Esophagus muscularis mucosa (tissue), 4 donors: ENCODE measurements at regions not wholly inside any gene's neighbourhood (a gene's known extent, or its start where the extent isn't known, plus 50 kb on each side); places are given as distances from the start of the nearest gene placed in this dataset.

Experiments used
- DNase-seq: peaks from one replicate; pipeline ENCODE4 v3.0.0-alpha.2; 2017; ENCODE audit errors: extremely low spot score
- H3K27ac ChIP-seq, 4 donors: fragments of 200-600 bp; sonication (generic); replicated peaks in 1 of 4; 1 replicate in 3 of 4; 2 replicates in 1 of 4; pipeline ENCODE4 v1.5.1; 2016 to 2019; ENCODE audit warnings: mild to moderate bottlenecking in 1 of 4
- H3K27me3 ChIP-seq, 4 donors: fragments of 200-600 bp; sonication (generic); one replicate each; pipeline versions ENCODE4 v1.5.1 to v1.6.0; 2016 to 2019
- H3K36me3 ChIP-seq, 4 donors: fragments of 200-600 bp; sonication (generic); one replicate each; pipeline ENCODE4 v1.5.1; 2016 to 2019
- H3K4me1 ChIP-seq, 4 donors: fragments of 200-600 bp; sonication (generic); one replicate each; pipeline ENCODE4 v1.5.1; 2016 to 2019
- H3K4me3 ChIP-seq, 4 donors: fragments of 200-600 bp; sonication (generic); 1 replicate in 2 of 4; 2 replicates in 2 of 4; pipeline ENCODE4 v1.5.1; 2016 to 2019; ENCODE audit warnings: mild to moderate bottlenecking in 4 of 4, moderate library complexity in 1 of 4
- H3K9me3 ChIP-seq, 4 donors: fragments of 200-600 bp; sonication (generic); 1 replicate in 3 of 4; 2 replicates in 1 of 4; pipeline ENCODE4 v1.5.1; 2016 to 2019
- EP300 ChIP-seq: sonication (generic); formaldehyde crosslinking; IDR thresholded peaks from one replicate; pipeline ENCODE4 v1.6.1; 2017; ENCODE audit warnings: antibody characterized with exemption
- POLR2A ChIP-seq: fragments of 450-650 bp; IDR thresholded peaks from one replicate; pipeline ENCODE4 v1.6.1; 2017; ENCODE audit warnings: antibody characterized with exemption, moderate library complexity, mild to moderate bottlenecking, low read depth
- POLR2AphosphoS5 ChIP-seq, 2 donors: sonication (generic); formaldehyde crosslinking; IDR thresholded peaks; one replicate each; pipeline ENCODE4 v1.6.1; 2017; ENCODE audit warnings: antibody characterized with exemption in 2 of 2
- WGBS: methylation state at CpG from one replicate; pipeline ENCODE4 v1.1.5; 2018; 5-methylcytosine and 5-hydroxymethylcytosine counted together
- intact Hi-C: fragments of 100-400 bp; cut with DNase I; formaldehyde crosslinking; loops from one replicate; pipeline ENCODE4 v1.15.1; 2023
- TF ChIP-seq, protein P1 (sequence below), 3 experiments: fragments of 200-600 bp in 2 of 3; fragments of 450-650 bp in 1 of 3; sonication (generic) in 2 of 3; IDR thresholded peaks; one replicate each; pipeline ENCODE4 v1.5.1; 2017 to 2019; ENCODE audit warnings: antibody characterized with exemption in 3 of 3, mild to moderate bottlenecking in 2 of 3, moderate library complexity in 1 of 3

DNA sequence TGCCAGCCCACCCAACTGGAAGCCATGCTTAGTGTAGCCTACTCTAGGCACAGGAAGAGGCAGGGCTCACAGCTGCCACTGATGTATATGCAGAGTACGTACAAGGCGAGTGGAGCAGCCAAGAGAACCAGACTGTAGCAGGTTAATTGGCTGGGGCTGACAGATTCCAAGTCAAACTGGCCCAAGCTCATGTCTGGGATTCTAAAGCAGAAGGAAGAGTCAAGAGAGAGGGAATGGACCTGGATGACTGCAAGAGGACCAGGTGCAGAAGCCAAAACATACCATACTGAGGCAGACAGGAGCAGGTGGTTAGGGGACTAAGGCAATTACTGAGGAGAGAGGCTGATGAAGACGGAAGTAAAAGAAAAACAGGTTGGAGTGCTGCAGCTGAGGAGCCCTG lies 51.3 kb upstream of the LRRN2 start:
- H3K27me3 ChIP-seq = no peaks in the 10 kb centered on the region
- 63% methylated on average over 3 of the region's 3 CpGs for WGBS
- TF ChIP-seq EP300 = no peak
- no peak for TF ChIP-seq POLR2A
- TF ChIP-seq, protein P1, sequence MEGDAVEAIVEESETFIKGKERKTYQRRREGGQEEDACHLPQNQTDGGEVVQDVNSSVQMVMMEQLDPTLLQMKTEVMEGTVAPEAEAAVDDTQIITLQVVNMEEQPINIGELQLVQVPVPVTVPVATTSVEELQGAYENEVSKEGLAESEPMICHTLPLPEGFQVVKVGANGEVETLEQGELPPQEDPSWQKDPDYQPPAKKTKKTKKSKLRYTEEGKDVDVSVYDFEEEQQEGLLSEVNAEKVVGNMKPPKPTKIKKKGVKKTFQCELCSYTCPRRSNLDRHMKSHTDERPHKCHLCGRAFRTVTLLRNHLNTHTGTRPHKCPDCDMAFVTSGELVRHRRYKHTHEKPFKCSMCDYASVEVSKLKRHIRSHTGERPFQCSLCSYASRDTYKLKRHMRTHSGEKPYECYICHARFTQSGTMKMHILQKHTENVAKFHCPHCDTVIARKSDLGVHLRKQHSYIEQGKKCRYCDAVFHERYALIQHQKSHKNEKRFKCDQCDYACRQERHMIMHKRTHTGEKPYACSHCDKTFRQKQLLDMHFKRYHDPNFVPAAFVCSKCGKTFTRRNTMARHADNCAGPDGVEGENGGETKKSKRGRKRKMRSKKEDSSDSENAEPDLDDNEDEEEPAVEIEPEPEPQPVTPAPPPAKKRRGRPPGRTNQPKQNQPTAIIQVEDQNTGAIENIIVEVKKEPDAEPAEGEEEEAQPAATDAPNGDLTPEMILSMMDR (IDR thresholded peaks at IDR 0.05) = no peak
- no peak for TF ChIP-seq POLR2AphosphoS5 (IDR thresholded peaks at IDR 0.05)
- peaks cover 0 to 21% (median 3%) of the 10 kb centered on the region in 4 donors for H3K9me3 ChIP-seq
- H3K4me3 ChIP-seq = no peak overlapping the region
- no peak overlapping the region for H3K27ac ChIP-seq
- intact Hi-C loops = no loop called here
- no peak for DNase-seq
- H3K36me3 ChIP-seq = no peaks in the 10 kb centered on the region
- H3K4me1 ChIP-seq = no peaks in the 10 kb centered on the region

DNA sequence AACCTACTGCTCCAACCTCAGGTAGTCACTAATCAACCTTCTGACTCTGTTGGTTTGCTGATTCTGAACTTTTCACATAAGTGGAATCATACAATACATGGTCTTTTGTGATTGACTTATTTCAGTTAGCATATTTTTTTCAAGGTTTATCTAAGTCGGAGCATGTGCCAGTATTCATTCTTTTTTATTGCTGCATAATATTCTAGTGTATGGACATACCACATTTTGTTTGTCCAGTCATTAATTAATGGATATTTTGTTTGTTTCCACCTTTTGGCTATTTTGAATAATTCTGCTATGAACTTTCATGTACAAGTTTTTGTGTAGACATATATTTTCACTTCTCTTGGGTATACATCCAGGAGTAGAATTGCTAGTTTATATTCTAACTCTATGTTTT lies 53.0 kb upstream of the LRRN2 start:
- no peak for DNase-seq
- WGBS = 90% methylated on average over 1 of the region's 1 CpG
- no peak overlapping the region for H3K4me3 ChIP-seq
- H3K27ac ChIP-seq = no peak overlapping the region
- peaks cover 0 to 21% (median 3%) of the 10 kb centered on the region in 4 donors for H3K9me3 ChIP-seq
- H3K36me3 ChIP-seq = no peaks in the 10 kb centered on the region
- no peaks in the 10 kb centered on the region for H3K27me3 ChIP-seq
- no peaks in the 10 kb centered on the region for H3K4me1 ChIP-seq
- TF ChIP-seq POLR2AphosphoS5 (IDR thresholded peaks at IDR 0.05) (no peak), POLR2A (no peak), EP300 (no peak)
- TF ChIP-seq, protein P1 (IDR thresholded peaks at IDR 0.05) = no peak
- intact Hi-C loops = no loop called here

DNA sequence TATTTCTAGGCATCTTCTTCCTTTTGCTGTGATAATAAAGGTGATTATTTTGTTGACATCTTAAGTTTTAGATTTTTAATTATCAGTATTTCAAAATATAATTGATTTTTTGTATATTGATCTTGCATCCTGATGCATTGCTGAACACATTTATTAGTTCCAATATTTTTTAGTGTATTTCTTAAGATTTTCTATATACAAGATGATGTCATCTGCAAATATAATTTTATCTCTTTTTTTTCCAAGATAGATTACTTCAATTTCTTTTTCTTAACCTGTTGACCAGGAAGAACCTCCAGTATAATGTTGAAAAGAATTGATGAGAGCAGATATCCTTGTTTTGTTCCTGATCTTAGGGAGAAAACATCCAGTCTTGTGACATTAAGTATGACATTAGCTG lies 54.8 kb upstream of the LRRN2 start:
- no peak for DNase-seq
- H3K9me3 ChIP-seq = peaks cover 0 to 21% (median 3%) of the 10 kb centered on the region in 4 donors
- TF ChIP-seq EP300 (no peak), POLR2AphosphoS5 (IDR thresholded peaks at IDR 0.05) (no peak), POLR2A (no peak)
- TF ChIP-seq, protein P1 (IDR thresholded peaks at IDR 0.05) = no peak
- intact Hi-C loops = no loop called here
- H3K27me3 ChIP-seq = no peaks in the 10 kb centered on the region
- no peaks in the 10 kb centered on the region for H3K4me1 ChIP-seq
- no peaks in the 10 kb centered on the region for H3K36me3 ChIP-seq
- H3K4me3 ChIP-seq = no peak overlapping the region
- no peak overlapping the region for H3K27ac ChIP-seq

DNA sequence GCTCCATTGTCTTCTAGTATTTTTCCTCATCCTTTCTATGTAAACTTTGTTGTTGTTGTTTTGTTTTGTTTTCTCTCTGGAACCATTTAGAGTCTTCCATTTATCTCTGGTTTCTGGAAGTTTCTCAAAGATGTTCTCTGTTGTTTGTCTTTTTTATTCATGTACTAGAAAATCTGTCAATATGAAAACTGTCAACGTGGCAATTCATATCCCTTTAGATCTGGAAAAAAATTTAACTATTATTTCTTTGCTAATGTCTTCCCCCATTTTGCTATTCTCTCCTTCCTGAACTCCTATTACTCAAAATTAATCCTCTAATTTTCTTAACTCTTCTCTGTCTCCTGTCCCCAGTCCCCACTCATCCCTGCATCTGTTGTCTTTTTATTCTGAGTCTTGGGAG lies 55.9 kb upstream of the LRRN2 start:
- DNase-seq = peak; percentile 17
- TF ChIP-seq POLR2A (no peak), EP300 (no peak), POLR2AphosphoS5 (IDR thresholded peaks at IDR 0.05) (no peak)
- TF ChIP-seq, protein P1 (IDR thresholded peaks at IDR 0.05) = no peak
- Histone ChIP-seq H3K27ac (no peak overlapping the region), H3K27me3 (no peaks in the 10 kb centered on the region), H3K36me3 (no peaks in the 10 kb centered on the region), H3K4me1 (no peaks in the 10 kb centered on the region), H3K4me3 (no peak overlapping the region), H3K9me3 (peaks cover 0 to 21% (median 3%) of the 10 kb centered on the region in 4 donors)
- intact Hi-C loops = no loop called here
- 88% methylated on average over 1 of the region's 1 CpG for WGBS

DNA sequence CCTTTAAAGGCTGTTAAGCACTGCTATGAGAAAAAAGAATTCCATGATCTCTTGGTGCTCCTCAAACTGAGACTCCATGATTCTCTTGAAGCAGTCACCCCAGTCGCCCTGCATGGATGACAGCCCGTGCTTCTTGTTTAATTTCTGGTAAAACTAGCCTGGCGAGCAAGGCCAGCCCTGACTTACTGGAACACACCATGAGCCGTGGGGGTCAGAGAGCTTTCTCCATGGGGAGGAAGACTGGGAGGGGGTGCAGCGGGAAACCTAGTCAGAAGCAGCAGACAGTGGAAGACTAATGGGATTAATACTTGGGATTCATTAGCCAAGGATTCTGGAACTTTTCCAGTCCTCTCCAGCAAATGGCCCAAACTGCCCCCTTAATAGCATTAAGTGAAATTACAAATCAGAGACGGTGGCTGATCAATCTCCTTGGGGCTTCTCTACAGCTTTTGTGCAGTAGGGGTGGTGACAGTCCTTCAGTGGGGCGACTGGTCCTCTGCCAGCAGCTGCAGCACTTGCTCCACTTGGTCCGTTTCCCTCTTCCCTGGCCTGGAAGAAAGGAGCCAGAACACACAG lies 57.2 kb upstream of the LRRN2 start:
- H3K4me3 ChIP-seq = no peak overlapping the region
- no peaks in the 10 kb centered on the region for H3K4me1 ChIP-seq
- TF ChIP-seq EP300 (no peak), POLR2A (no peak), POLR2AphosphoS5 (IDR thresholded peaks at IDR 0.05) (no peak)
- TF ChIP-seq, protein P1 (IDR thresholded peaks at IDR 0.05) = no peak
- peak; percentile 72 for DNase-seq
- H3K27ac ChIP-seq = no peak overlapping the region
- H3K9me3 ChIP-seq = peaks cover 0 to 17% (median 3%) of the 10 kb centered on the region in 4 donors
- intact Hi-C loops = no loop called here
- H3K27me3 ChIP-seq = no peaks in the 10 kb centered on the region
- 86% methylated on average over 8 of the region's 8 CpGs for WGBS
- H3K36me3 ChIP-seq = no peaks in the 10 kb centered on the region
